Tibial nerve (tissue), 4 donors: ENCODE measurements at regions not wholly inside any gene's neighbourhood (a gene's known extent, or its start where the extent isn't known, plus 50 kb on each side); places are given as distances from the start of the nearest gene placed in this dataset.

Experiments
- EP300 ChIP-seq, 2 donors: sonication (generic); formaldehyde crosslinking; IDR thresholded peaks; one replicate each; pipeline ENCODE4 v1.6.1; 2017; ENCODE audit warnings: antibody characterized with exemption in 2 of 2, mild to moderate bottlenecking in 1 of 2
- TF ChIP-seq, protein P1 (sequence below), 5 experiments: fragments of 200-600 bp in 3 of 5; fragments of 450-650 bp in 2 of 5; sonication (generic) in 3 of 5; IDR thresholded peaks; one replicate each; pipeline ENCODE4 v1.5.1; 2016 to 2019; ENCODE audit warnings: antibody characterized with exemption in 5 of 5, mild to moderate bottlenecking in 3 of 5, moderate library complexity in 2 of 5

DNA sequence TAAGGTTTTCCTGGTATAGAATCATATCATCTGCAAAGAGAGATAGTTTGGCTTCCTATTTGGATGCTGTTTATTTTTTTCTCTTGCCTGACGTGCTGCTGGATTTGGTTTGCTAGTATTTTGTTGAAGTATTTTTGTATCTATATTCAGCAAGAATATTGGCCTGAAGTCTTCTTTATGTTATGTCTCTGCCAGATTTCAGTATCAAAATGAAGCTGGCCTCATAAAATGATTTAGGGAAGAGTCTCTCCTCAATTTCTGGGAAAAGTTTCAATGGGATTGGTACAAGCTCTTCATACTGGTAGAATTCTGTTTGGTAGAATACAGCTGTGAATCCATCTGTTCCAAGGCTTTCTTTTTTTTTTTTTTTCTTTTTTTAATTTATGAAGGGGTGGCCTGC is 799.0 kb upstream of the TYRP1 start:
- TF ChIP-seq, protein P1, sequence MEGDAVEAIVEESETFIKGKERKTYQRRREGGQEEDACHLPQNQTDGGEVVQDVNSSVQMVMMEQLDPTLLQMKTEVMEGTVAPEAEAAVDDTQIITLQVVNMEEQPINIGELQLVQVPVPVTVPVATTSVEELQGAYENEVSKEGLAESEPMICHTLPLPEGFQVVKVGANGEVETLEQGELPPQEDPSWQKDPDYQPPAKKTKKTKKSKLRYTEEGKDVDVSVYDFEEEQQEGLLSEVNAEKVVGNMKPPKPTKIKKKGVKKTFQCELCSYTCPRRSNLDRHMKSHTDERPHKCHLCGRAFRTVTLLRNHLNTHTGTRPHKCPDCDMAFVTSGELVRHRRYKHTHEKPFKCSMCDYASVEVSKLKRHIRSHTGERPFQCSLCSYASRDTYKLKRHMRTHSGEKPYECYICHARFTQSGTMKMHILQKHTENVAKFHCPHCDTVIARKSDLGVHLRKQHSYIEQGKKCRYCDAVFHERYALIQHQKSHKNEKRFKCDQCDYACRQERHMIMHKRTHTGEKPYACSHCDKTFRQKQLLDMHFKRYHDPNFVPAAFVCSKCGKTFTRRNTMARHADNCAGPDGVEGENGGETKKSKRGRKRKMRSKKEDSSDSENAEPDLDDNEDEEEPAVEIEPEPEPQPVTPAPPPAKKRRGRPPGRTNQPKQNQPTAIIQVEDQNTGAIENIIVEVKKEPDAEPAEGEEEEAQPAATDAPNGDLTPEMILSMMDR (IDR thresholded peaks at IDR 0.05), result no peak
- TF ChIP-seq EP300 (IDR thresholded peaks at IDR 0.05), result no peak
